HG02840 (cell line): ENCODE measurements at regions not wholly inside any gene's neighbourhood (a gene's known extent, or its start where the extent isn't known, plus 50 kb on each side); places are given as distances from the start of the nearest gene placed in this dataset.
"Not testable (repeated sequence)": the region's sequence is repeated elsewhere in the genome, so short reads cannot be mapped to it uniquely, and the experiment has no call there.

Source experiments
- ATAC-seq: cut with Tn5 transposase; IDR thresholded peaks from one replicate; pipeline ENCODE4 v1.9.1; 2021; ENCODE audit warnings: mild to moderate bottlenecking, moderate library complexity, moderate number of reproducible peaks; ENCODE audit not compliant: unreplicated experiment, low FRiP score

GRCh38 chr3:82461049-82461889 is 699.8 kb upstream of the GBE1 start:
- no peak for ATAC-seq

GRCh38 chr3:82448320-82448719 is 686.9 kb upstream of the GBE1 start:
- no peak for ATAC-seq

GRCh38 chr3:82428821-82429220 is 667.4 kb upstream of the GBE1 start:
- not testable (repeated sequence) for ATAC-seq

- no peak for ATAC-seq
Observed at GRCh38 chr3:82424031-82424339, 662.5 kb upstream of the GBE1 start.

GRCh38 chr3:82423268-82424030 is 662.0 kb upstream of the GBE1 start:
- no peak for ATAC-seq

GRCh38 chr3:82416830-82417229 is 655.4 kb upstream of the GBE1 start:
- no peak for ATAC-seq

- no peak for ATAC-seq
Observed at GRCh38 chr3:82416349-82416748, 654.9 kb upstream of the GBE1 start.

- ATAC-seq: no peak
Observed at GRCh38 chr3:82413171-82413570, 651.7 kb upstream of the GBE1 start.

- ATAC-seq: no peak
Observed at GRCh38 chr3:82410366-82410765, 648.9 kb upstream of the GBE1 start.

- ATAC-seq: no peak
Observed at GRCh38 chr3:82409842-82410241, 648.4 kb upstream of the GBE1 start.

GRCh38 chr3:82392203-82392775 is 630.8 kb upstream of the GBE1 start:
- no peak for ATAC-seq

GRCh38 chr3:82390868-82391267 is 629.4 kb upstream of the GBE1 start:
- ATAC-seq: no peak

- no peak for ATAC-seq
Observed at GRCh38 chr3:82386647-82387046, 625.2 kb upstream of the GBE1 start.

- no peak for ATAC-seq
Observed at GRCh38 chr3:82384181-82384580, 622.7 kb upstream of the GBE1 start.

- no peak for ATAC-seq
Observed at GRCh38 chr3:82382831-82383230, 621.4 kb upstream of the GBE1 start.

- no peak for ATAC-seq
Observed at GRCh38 chr3:82378392-82378791, 616.9 kb upstream of the GBE1 start.

GRCh38 chr3:82376883-82377282 is 615.4 kb upstream of the GBE1 start:
- ATAC-seq: no peak

GRCh38 chr3:82373833-82374232 is 612.4 kb upstream of the GBE1 start:
- not testable (repeated sequence) for ATAC-seq

- ATAC-seq: no peak
Observed at GRCh38 chr3:82364827-82365226, 603.4 kb upstream of the GBE1 start.

GRCh38 chr3:82363131-82363530 is 601.7 kb upstream of the GBE1 start:
- ATAC-seq: no peak

GRCh38 chr3:82355228-82355627 is 593.8 kb upstream of the GBE1 start:
- ATAC-seq: no peak

GRCh38 chr3:82354228-82354627 is 592.8 kb upstream of the GBE1 start:
- ATAC-seq: no peak
